ENCODE measurements at regions not wholly inside any gene's neighbourhood (a gene's known extent, or its start where the extent isn't known, plus 50 kb on each side); places are given as distances from the start of the nearest gene placed in this dataset.

DNA sequence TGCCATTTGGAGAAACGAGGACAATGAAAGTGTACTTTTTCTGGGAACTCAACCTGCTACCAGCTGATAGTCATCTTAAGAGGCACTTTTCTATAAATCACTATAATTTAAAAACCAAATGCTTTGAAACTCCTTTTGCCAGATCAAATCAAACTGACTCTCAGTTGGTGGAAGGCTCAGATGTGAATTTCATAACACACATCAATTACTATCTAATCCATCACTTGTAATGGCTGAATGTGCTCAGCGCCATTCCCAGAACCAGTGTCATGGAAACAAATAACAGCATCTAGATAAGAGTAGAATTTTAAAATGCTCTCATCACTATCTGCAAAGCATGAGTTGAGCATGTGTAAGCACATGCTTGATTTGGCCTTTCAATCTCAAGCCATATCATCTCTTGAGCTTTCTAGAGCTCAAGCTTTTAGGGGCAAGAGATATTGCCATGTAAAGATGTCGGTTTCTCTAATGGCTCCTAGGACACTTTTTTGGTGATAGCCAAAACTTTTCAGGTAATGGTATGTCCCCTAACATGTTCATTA is 223.1 kb upstream of the ACVR2A start:
- DNase-seq (ENCODE audit: low spot score) = no peak
- ATAC-seq (ENCODE audit: low FRiP score) = no peak
- TF ChIP-seq, protein P1, sequence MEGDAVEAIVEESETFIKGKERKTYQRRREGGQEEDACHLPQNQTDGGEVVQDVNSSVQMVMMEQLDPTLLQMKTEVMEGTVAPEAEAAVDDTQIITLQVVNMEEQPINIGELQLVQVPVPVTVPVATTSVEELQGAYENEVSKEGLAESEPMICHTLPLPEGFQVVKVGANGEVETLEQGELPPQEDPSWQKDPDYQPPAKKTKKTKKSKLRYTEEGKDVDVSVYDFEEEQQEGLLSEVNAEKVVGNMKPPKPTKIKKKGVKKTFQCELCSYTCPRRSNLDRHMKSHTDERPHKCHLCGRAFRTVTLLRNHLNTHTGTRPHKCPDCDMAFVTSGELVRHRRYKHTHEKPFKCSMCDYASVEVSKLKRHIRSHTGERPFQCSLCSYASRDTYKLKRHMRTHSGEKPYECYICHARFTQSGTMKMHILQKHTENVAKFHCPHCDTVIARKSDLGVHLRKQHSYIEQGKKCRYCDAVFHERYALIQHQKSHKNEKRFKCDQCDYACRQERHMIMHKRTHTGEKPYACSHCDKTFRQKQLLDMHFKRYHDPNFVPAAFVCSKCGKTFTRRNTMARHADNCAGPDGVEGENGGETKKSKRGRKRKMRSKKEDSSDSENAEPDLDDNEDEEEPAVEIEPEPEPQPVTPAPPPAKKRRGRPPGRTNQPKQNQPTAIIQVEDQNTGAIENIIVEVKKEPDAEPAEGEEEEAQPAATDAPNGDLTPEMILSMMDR (IDR thresholded peaks at IDR 0.05) = no peak

- TF ChIP-seq, protein P1 (IDR thresholded peaks at IDR 0.05) = no peak
- ATAC-seq (ENCODE audit: low FRiP score) = no peak
- DNase-seq (ENCODE audit: low spot score) = no peak
These were observed 225.0 kb upstream of the ACVR2A start for GRCh38 chr2:147619808-147620207.

GRCh38 chr2:147615726-147616125 is 229.1 kb upstream of the ACVR2A start:
- DNase-seq (ENCODE audit: low spot score) (no peak), ATAC-seq (ENCODE audit: low FRiP score) (no peak)
- TF ChIP-seq, protein P1 (IDR thresholded peaks at IDR 0.05) = no peak

DNA sequence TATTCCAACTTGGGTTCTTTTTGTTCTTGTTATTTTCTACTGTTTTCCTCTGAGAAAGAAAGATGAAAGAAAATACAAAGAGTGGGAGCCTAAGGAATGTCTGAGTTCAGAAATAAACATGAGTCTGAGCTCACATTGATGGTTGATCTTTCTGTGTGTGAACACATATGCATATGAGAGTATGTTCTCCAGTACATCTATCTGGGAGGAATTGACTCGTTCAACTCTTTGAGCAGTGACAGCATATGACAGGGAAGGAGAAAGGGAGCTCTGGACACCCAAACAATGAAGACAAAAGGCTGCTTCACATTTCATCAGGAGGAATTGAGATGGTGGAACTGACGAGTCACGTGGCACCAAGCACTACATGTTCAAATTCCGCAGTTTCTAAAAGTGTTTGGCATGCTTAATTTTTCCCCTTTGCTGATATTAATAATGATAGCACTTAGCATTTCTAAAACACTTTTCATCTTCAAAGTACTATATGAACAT is 229.8 kb upstream of the ACVR2A start:
- no peak for ATAC-seq (ENCODE audit: low FRiP score)
- TF ChIP-seq, protein P1 (IDR thresholded peaks at IDR 0.05) = no peak

DNA sequence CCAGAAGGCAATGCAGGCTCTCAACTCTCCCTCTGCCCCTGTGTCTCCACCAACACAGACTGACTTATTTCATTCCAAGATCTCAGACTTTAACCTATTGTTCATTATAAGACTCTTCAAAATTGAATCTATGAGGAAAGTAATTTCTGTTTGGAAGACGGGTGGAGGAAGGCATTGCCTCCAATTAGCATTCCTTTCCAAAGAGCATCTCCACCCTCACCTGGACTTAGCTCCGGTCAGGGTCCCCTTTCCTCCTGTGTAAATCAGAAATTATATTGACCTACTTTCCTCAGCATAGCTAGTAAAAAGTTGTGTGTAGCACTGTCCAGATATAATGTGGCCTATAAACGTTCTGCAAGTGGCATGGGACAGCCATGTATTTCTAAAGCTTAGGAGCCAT is 230.4 kb upstream of the ACVR2A start:
- ATAC-seq (ENCODE audit: low FRiP score) = no peak

More for the DNA sequence above, 229.8 kb upstream of the ACVR2A start:
- DNase-seq (ENCODE audit: low spot score) = no peak

DNA sequence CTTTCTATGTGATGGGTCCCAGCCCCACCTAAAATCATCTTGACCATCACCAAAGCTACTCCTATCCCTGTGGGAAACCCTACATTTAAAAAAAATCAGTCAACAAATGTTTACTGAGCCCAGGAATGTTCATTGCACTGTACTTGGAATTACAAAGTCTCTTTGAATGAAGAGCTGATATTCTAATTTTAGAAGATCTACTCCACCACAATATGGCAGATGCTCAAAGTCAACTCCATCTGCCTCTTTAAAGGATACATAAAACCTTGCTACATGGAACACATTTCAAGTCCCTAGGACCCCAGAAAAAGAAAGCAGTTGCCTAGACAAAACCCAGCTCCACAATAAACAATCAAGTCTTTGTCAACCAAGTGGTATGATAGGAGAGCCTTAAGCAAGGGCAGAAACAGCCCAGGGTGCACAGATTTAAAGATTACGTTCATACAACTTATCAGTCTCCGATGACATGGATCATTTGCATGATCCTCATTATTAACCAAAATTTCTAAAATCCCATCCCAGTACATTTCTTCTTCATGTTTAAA is 234.3 kb upstream of the ACVR2A start:
- no peak for ATAC-seq (ENCODE audit: low FRiP score)
- no peak for DNase-seq (ENCODE audit: low spot score)
- TF ChIP-seq, protein P1 (IDR thresholded peaks at IDR 0.05) = no peak

More for the DNA sequence above, 230.4 kb upstream of the ACVR2A start:
- no peak for DNase-seq (ENCODE audit: low spot score)
- TF ChIP-seq, protein P1 (IDR thresholded peaks at IDR 0.05) = no peak

DNA sequence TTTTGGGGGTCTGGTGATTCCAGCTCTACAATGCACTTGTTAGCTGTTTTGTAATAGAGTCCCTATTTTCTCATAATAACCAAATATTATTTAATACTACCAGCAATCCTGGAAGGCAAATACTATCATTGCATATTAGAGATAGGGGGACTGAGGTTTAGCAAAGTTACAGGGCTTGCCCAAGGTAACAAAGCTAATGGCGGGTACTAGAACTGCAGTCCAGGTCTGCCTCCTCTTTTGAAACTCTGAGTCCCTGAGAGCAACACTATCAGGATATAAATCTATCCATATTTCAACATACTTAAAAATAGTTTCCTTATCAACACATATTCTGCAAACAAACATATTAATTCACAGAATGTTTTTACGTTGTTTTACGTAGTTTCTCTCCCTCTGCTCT is 235.5 kb upstream of the ACVR2A start:
- ATAC-seq (ENCODE audit: low FRiP score) = no peak
- no peak for DNase-seq (ENCODE audit: low spot score)
- TF ChIP-seq, protein P1 (IDR thresholded peaks at IDR 0.05) = no peak

Measured in omental fat pad (tissue), 3 donors.